SK-MEL-5 (cell line): ENCODE measurements at regions not wholly inside any gene's neighbourhood (a gene's known extent, or its start where the extent isn't known, plus 50 kb on each side); places are given as distances from the start of the nearest gene placed in this dataset.

ENCODE experiments used
- DNase-seq: peaks from one replicate; pipeline ENCODE4 v3.0.0-alpha.2; 2016; ENCODE audit warnings: low read depth, low spot score
- in situ Hi-C: cut with HindIII; loops from 2 replicates; pipeline ENCODE4 v1.10.0; 2016; ENCODE audit warnings: low sequenced_read_pairs, high pct_unique_total_duplicates, low pct_unique_long_range_greater_than_20kb

- in situ Hi-C loops: no loop called here
- DNase-seq: no peak
These were observed 253.4 kb upstream of the MDFIC2 start for GRCh38 chr3:70565861-70566260.

GRCh38 chr3:70564552-70564951 lies 252.1 kb upstream of the MDFIC2 start:
- DNase-seq: no peak
- in situ Hi-C loops: no loop called here

GRCh38 chr3:70561796-70562195 lies 249.4 kb upstream of the MDFIC2 start:
- in situ Hi-C loops: no loop called here
- no peak for DNase-seq

GRCh38 chr3:70558956-70559355 lies 246.5 kb upstream of the MDFIC2 start:
- DNase-seq: no peak
- in situ Hi-C loops: no loop called here

DNA sequence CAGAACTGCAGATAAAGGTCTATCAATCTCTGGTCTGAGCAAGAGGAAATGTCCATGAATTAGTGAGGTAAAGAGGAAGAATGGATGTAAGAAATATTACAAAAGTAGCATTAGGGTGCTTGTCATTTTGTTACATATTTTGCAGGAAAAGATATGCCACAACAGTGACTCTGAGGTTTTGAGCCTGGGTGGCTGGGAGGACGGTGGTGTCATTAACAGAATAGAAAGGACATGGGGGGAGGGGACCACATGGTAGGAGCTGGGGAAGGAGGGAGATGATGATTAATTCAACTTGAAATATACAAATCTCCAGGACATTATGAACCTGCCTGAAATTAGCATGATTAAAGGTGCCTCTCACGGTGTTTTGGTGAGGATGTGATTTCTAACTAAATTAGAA lies 245.5 kb upstream of the MDFIC2 start:
- in situ Hi-C loops: no loop called here
- no peak for DNase-seq

- no peak for DNase-seq
- in situ Hi-C loops: no loop called here
These were observed 243.6 kb upstream of the MDFIC2 start for GRCh38 chr3:70556056-70556455.

DNA sequence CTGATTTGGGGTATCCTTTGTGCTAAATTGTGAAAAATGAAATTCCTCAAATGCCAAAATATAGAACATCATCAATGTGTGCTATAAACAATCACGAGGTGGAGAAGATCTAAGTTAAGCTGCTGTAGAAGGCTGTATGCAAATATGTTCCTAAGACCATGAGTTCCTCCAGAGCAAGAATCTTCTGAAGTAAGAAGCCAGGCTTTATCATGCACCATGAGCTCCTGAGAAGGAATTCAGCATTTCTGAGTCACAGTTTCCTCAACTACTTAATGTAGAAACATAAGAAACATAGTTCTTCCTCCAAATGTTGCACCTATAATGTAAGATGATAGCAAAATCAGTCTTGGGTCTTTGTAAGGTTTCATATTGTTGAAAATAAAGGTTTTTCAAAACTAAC lies 241.7 kb upstream of the MDFIC2 start:
- in situ Hi-C loops: no loop called here

GRCh38 chr3:70550723-70551319 lies 238.4 kb upstream of the MDFIC2 start:
- DNase-seq: peak; percentile 38
- in situ Hi-C loops: no loop called here

More for the DNA sequence above, 241.7 kb upstream of the MDFIC2 start:
- DNase-seq: no peak

DNA sequence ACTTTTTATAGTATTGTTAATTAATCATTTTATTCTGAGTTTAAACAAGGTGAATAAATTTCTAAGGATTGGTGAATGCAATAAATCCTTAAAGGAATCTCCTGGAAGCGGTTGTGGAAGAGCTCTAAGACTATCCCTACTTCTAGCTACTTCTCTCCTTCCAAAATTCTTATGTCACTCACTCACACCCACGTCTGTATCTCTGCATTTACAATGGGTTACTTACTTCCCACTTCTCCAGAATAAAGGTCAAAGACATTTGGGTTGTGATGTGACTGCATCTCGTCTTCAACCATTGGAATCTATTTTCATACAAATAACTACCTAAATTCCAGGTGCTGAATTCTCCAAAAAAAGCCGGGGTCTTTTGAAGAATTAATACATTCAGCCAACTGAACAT lies 234.2 kb upstream of the MDFIC2 start:
- in situ Hi-C loops: no loop called here
- no peak for DNase-seq

DNA sequence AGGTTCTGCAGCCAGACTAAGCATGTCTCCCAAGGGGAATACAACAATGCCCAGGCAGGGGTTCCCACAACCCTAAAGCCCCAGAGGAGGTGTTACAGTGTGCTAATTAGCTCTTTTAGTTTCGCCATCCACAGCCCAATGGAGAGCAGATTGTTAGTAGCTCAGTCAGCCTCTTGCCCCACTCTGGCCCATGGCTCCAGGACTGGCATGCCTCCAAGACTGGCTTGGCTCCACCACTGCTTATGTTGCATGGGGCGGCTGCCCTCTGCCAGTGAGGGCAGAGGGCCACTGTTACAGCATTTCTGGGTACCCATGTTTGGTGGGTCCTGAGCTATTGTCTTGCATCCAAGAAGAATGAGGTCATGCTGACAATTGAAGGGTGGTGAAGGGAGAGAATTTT lies 231.1 kb upstream of the MDFIC2 start:
- DNase-seq: no peak
- in situ Hi-C loops: no loop called here

DNA sequence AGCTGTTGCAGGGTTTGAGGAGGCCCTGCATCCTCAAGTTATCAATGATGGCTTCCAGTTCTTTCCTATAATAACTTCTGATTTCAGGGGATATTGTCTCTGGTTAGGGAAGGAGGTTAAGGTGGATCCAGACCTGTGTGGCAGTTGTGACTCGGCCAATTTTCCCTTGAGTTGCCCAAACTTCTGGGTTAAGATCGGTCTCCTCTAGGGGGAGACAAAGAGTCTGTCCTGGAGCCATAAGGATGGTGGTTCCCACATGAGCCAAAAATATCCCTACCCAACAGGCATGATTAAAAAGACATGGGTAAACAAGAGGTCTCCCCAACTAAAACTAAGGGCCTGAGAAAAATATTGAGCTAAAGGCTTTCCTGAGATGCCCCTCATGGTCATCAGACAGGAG lies 227.5 kb upstream of the MDFIC2 start:
- in situ Hi-C loops: no loop called here
- DNase-seq: peak; percentile 52

DNA sequence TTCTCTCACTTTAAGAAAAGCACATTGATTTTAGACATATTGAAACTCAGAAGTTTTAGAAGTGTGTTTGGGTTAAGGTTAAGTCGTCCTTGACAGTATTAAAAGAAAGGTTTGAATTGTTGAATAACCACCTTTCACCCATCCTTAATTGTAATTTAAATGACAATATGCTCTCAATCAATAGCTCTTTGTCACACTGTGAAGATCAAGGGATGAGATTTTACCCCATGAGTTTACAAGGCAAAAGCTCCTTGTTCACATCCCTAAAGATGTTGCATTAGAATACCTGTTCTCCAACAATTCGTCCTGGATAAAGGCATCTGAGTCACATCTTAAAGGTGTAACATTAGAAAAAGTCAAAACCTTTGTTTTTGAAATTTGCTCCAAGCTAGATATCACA lies 220.4 kb upstream of the MDFIC2 start:
- no peak for DNase-seq
- in situ Hi-C loops: no loop called here

DNA sequence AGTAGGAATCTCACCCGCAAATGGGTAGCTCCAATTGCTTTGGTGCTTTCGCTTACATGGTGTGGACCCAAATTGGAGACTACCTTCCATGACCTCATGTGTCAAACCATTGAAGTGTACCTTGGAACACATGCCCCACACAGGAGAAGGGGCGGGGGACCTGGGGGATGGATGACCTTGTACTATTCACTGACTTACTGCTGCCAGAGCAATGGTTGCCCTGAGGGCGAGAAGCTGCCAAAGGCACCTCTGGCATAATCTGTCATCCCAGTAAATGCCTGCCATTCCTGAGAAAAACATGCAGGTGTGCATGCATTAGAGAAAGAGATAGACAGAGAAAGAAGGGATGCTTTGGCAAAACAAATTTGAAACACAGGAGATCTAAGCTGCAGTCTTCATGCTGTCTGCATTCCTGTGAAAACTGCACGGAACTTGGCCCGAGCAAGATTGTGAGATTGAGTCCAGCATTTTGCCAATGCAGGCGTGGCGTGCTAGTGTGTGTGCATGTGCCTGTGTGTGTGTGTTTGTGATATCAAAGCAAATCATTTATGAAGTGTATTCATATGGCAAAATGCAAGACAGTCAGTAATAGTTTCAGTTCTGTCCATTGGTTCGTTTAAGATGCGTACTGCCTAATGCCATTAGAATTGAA lies 219.5 kb upstream of the MDFIC2 start:
- no peak for DNase-seq
- in situ Hi-C loops: no loop called here

GRCh38 chr3:70531063-70531657 lies 218.7 kb upstream of the MDFIC2 start:
- in situ Hi-C loops: no loop called here
- DNase-seq: peak; percentile 62

- no peak for DNase-seq
- in situ Hi-C loops: no loop called here
These were observed 218.2 kb upstream of the MDFIC2 start for GRCh38 chr3:70530626-70531025.

DNA sequence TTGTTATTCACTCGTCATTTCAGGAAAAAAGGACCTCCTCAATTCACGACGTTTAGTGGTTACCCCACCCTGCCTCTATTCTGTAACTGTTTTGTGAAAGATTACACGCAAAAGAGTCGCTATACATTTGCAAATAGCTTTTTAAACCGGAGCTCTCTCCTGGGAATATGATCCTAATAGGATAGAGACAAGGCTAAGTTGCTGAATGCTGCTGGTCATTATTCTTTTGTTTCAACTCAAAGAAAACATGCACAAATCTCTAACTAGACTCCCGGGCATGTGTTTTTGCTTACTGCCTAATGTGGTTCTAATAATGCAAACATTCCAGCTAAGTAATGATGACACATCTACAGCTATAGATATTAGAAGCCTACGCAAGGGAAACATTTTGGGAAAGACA lies 214.6 kb upstream of the MDFIC2 start:
- in situ Hi-C loops: no loop called here
- DNase-seq: no peak

DNA sequence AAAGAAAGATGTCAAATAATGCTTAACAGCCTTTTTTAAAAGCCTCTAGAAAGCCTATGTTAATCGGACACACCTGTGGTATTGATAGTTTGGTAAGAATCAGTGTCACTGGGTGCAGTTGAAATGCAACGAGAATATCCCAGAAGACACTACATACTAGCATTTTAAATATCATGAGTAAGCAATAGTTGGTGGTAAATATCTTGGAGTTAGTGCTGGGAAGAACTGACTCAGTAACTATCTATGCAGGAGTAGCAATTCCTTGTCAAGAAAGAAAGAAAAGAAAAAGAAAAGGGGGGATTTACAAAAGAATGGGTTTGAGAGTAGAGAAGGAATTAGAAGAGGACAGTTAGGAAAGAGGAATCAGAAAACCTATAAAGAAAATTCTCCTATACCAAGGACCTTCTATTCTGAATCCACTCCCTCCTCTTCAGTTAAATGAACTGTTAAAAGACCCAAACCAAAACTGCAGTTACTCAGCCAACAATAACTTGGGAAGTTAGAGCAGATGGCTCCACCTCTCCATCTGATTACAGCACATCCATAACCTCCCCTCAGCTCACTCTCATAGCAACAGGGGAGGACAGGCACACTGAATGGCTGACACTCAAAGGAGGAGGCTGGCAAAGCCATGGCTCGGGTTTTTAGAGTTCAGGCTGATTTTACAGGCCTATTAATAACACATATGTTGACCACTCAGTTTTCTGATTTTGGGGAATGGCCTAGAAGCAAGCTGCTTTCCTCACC lies 207.6 kb upstream of the MDFIC2 start:
- in situ Hi-C loops: no loop called here
- DNase-seq: no peak

- in situ Hi-C loops: no loop called here
- DNase-seq: no peak
These were observed 206.6 kb upstream of the MDFIC2 start for GRCh38 chr3:70519026-70519425.

GRCh38 chr3:70518356-70518755 lies 205.9 kb upstream of the MDFIC2 start:
- DNase-seq: no peak
- in situ Hi-C loops: no loop called here
